HG03469 (cell line): ENCODE measurements at regions not wholly inside any gene's neighbourhood (a gene's known extent, or its start where the extent isn't known, plus 50 kb on each side); places are given as distances from the start of the nearest gene placed in this dataset.
A peak's percentile ranks its signal among the peaks of the same experiment; 100 is the strongest.

ENCODE experiments used
- ATAC-seq: cut with Tn5 transposase; IDR thresholded peaks from one replicate; pipeline ENCODE4 v1.9.1; 2021; ENCODE audit warnings: mild to moderate bottlenecking, moderate library complexity, moderate number of reproducible peaks; ENCODE audit not compliant: unreplicated experiment

GRCh38 chr12:98418357-98419075 is 96.9 kb upstream of the TMPO start:
- peak; percentile 37 for ATAC-seq

GRCh38 chr12:98419081-98419794 is 96.2 kb upstream of the TMPO start:
- ATAC-seq = no peak

DNA sequence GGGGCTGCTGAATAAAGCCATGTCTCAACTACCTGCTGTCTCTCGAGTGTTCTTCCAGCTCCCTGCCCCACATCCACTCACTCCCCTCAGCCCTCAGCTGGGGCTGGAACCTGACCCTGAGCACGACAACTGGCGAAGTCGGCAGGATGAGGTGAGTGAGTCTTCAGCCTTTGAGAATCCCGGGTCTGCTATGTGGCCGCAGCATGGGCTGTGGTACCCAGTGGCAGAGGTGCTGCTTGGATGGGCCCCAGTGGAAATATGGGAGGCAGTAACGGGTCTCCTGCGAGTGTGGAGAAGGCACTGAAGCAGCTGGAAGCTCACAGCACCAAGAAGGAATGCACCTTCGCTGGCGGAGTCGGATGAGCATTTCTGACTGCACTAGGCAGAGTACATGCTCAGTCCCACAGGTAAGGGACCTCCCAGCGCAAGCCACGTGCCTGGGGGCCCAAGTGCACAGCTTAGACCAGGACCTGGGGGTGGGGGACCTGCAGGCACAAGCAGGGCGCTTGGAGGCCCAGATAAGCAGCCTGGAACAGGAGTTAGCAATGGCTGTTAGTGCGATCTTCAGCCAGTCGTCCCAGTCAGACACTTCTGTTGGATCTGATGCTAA is 95.5 kb upstream of the TMPO start:
- no peak for ATAC-seq

DNA sequence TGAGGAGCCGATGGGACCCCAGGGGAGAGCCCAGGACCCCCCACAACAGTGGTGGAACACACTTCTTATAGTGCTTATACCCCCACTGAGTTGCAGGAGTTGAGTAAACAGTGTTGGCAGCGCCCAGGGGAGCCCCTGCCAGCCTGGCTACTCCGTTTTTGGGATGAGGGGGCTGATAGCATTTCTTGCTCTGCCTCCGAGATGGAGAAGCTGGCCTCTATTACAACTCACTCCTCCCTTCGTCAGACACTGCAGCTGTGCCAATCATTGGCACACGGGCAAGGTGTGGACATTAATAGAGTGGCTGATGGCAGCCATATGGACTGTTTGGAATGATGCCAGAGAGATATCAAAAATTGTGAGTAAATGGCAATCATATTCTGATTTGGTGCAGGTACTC is 94.9 kb upstream of the TMPO start:
- no peak for ATAC-seq

DNA sequence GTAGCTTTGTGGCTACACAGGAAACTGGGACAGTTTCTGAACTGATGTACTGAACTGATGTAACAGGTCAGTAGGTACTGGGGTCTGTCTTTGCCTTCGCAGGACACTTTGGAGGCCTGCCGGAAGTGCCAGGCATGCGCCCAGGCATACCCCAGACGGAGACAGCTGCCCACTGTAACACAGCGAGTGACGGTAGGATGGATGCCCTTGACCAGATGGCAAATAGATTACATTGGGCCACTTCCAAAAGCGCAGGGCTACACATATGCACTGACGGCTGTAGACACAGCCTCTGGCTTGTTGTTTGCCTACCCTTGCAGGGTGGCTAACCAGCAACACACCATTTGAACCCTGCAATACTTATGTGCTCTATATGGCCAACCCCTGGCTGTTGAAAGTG is 94.1 kb upstream of the TMPO start:
- ATAC-seq = no peak

DNA sequence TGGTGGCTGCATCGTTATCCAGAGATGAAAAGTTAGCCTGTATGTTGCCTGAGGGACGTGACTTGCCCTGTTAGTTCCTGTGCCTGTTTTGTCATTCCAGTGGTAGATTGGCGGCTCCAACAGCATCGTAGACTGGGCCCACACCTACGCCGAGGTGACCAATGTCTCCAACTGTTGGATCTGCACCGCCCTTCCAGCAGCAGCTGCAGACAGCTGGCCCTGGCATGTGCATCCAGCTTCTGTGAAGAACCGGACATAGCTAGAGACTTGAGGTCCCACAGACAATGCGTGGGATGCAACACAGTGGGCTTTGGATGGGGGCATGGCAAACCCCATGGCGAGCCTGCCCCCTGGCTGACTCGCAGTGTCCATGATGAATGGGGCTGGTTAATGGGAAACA is 93.0 kb upstream of the TMPO start:
- ATAC-seq = no peak

GRCh38 chr12:98422812-98423211 is 92.6 kb upstream of the TMPO start:
- ATAC-seq = no peak

DNA sequence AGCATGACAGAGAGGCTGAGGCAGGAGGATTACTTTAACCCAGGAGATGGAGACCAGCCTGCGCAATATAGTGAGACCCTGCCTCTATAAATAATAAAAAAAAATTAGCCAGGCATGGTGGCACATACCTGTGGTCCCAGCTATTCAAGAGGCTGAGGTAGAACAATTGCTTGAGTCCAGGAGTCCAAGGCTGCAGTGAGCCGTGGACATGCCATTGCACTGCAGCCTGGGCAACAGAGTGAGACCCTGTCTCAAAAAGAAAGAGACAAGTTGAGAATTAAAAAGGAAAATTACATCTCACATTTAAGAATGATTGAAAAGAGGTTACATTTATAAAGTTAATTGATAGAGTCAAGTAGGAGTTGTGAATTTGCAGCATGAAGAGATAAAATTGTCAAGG is 91.4 kb upstream of the TMPO start:
- no peak for ATAC-seq

GRCh38 chr12:98424726-98425401 is 90.5 kb upstream of the TMPO start:
- ATAC-seq = peak; percentile 78

DNA sequence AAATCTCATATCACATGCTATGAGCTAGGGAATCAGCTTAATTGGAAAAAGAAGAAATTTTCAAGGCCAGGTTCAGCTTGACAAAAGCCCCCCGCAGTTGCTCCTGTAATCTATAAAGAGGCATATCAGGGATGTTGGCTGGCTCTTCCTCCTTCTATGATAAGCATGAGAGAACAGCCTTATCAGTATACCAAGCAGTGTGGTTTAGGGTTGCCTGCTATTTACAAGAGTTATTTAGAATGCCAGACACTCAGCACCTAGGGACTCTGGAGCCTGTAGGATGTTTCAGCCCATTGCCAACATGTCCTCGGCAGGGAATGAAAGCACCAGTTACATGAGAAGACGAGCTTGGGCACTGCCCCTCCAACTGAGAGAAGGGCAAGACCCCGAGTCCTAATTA is 89.5 kb upstream of the TMPO start:
- ATAC-seq = no peak

DNA sequence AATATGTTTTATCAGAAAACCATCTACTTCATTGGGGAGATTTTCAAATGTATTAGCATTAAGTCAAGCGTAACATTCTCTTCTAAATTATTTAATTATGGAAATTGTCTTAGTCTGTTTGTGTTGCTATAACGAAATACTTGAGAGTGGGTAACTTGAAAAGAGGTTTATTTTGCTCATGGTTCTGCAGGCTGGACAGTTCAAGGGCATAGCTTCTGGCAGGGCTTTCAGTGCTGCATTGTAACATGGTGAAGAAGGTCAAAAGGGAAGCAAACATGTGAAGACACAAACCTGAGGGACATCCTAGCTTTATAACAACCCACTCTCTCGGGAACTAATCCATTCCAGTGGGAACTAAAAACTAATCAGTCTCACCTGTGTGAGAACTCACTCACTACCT is 84.3 kb upstream of the TMPO start:
- no peak for ATAC-seq

- ATAC-seq = no peak
Observed at GRCh38 chr12:98437166-98437565, 78.2 kb upstream of the TMPO start.

GRCh38 chr12:98437806-98438595 is 77.4 kb upstream of the TMPO start:
- no peak for ATAC-seq

DNA sequence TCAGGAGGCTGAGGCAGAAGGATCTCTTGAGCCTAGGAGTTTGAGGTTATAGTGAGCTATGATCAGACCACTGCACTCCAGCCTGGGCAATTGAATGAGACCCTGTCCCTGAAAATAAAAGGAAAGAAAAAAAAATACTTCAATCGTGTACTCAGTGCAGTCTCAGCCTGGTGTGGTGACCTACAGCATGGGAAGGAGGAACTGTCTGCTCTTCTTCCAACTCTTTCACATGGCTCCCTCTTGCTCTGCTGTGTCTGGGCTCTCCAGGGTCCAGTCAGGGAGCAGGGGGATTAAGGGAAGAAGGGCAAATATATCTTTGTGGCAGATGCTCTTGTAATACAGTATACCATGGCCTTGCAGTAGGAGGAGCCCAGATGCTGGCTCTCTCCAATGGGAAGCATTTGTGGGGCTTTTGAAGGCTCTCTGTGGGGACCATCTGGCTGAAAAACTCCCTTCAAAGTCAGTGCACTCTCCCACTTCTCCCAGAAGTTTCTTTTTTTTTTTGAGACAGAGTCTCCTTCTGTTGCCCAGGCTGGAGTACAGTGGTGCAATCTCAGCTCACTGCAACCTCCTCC is 76.6 kb upstream of the TMPO start:
- ATAC-seq = no peak

DNA sequence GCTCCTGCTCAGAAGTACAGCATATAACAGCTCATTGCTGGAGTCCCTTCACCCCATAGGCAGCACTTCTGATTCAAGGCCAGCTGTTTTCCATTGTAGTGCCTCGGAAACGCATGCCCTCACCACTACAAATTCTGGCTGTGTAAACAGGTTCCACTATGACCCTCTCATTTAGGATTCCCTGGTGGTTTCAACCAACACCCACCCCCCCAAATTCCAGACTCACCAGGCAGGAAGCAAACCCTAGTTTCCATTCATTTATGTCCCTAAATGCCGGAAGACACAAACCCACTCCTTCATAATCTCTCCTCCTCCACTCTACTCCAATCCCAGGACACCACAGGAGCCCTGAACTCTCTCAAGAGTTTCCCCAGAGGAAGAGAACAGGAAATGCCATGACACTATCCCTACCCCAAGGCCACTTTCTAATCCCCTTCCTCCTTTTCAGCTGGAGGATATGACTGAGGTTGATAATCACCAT is 75.9 kb upstream of the TMPO start:
- no peak for ATAC-seq

DNA sequence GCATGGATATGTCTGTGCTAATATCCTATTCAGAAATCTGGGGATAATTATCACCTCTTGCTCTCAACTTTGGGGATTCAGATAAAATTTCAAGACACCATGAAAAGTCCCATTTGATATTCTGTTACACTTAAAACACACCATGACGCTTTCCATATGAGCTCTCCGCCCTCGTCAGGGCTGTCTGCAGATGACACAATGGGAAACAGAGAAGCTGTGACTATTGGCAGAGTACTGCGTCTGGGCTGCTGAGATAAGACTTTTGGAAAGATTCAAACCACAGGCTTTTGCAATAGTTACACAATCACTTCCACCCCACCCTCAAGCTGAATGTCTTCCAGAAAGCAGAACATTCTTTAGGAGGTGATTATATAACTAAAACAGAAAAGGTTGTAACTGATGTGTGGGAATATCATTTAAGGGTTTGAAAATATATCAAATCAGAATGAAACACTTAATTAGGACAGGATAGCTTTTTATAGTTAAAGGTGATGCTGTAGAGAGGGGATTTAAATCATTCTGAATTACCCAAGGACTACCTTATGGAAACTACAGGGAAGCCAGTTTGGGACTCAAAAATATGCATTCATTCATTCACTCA is 75.3 kb upstream of the TMPO start:
- ATAC-seq = no peak

DNA sequence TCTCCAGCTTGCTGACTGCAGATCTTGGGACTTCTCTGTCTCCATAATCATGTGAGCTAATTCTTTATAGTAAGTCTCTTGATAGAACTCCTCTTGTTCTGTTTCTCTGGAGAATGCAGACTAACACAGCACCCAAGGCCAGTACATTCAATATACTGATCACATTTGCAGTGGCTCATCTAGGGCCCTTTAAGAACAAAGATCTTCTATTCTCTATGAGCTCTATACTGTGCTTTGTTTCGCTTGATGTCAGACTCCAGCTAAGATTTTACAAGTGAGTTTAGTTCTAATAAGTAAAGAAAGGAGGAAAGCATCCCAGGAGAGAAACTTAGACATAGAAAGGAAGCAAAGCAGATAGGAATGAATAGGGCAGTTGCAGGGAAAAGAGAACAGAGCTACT is 69.3 kb upstream of the TMPO start:
- ATAC-seq = no peak

DNA sequence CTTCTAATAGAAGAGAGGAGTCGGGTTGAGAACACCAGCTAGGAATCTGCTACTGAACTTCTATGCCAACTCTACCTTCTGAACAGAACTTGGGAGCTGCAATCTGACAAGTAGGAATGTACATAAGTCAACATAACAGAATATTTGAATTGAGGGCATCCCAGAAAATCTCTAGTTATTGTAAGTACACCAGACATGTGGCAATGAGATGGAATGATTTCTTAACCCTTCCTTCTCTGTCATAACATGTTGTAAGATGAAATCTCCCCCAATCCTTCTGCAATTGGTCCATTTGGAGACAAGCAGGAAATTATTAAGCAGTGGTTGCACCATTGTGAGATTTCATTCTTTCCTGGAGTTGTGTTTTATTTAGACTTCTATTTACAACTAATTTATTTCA is 68.7 kb upstream of the TMPO start:
- no peak for ATAC-seq

GRCh38 chr12:98449584-98449983 is 65.8 kb upstream of the TMPO start:
- no peak for ATAC-seq

DNA sequence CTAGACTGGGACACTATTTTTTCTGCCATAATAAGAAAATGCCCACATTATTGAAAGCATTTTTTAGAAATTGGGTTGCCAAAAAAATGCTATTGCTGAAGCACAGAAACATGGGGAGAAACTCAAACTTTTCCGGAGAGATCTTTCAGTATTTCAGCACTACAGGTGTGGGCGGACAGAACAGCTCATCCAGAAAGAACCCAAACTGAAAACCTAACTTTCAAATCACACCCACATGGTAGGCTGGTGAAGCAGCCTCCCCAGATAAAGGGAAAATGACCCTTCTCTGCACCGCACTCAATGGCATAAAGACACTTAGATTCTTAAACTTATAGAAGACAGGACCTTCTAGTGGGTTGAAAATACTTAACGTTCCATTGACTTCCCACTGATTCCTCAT is 62.3 kb upstream of the TMPO start:
- no peak for ATAC-seq
